HG03521 (cell line): ENCODE measurements at regions not wholly inside any gene's neighbourhood (a gene's known extent, or its start where the extent isn't known, plus 50 kb on each side); places are given as distances from the start of the nearest gene placed in this dataset.

Experiments used
- ATAC-seq: cut with Tn5 transposase; IDR thresholded peaks from one replicate; pipeline ENCODE4 v1.9.1; 2021; ENCODE audit warnings: mild to moderate bottlenecking, moderate library complexity; ENCODE audit not compliant: unreplicated experiment

- no peak for ATAC-seq
Measured at GRCh38 chr10:129274748-129275474, 192.1 kb upstream of the MGMT start.

- no peak for ATAC-seq
Measured at GRCh38 chr10:129275886-129276285, 191.2 kb upstream of the MGMT start.

GRCh38 chr10:129277084-129277483 is 190.0 kb upstream of the MGMT start:
- no peak for ATAC-seq

GRCh38 chr10:129277841-129278240 is 189.2 kb upstream of the MGMT start:
- ATAC-seq, result no peak

GRCh38 chr10:129278686-129279085 is 188.4 kb upstream of the MGMT start:
- ATAC-seq, result no peak

GRCh38 chr10:129279446-129280154 is 187.4 kb upstream of the MGMT start:
- ATAC-seq, result no peak

- no peak for ATAC-seq
Measured at GRCh38 chr10:129280155-129280502, 186.9 kb upstream of the MGMT start.

GRCh38 chr10:129280908-129281586 is 186.0 kb upstream of the MGMT start:
- ATAC-seq, result no peak

GRCh38 chr10:129285459-129285858 is 181.6 kb upstream of the MGMT start:
- no peak for ATAC-seq

GRCh38 chr10:129288999-129289584 is 177.9 kb upstream of the MGMT start:
- no peak for ATAC-seq

GRCh38 chr10:129293991-129294700 is 172.9 kb upstream of the MGMT start:
- ATAC-seq, result no peak

- no peak for ATAC-seq
Measured at GRCh38 chr10:129294944-129295343, 172.1 kb upstream of the MGMT start.

GRCh38 chr10:129305046-129305445 is 162.0 kb upstream of the MGMT start:
- ATAC-seq, result no peak

GRCh38 chr10:129307141-129307540 is 159.9 kb upstream of the MGMT start:
- ATAC-seq, result no peak

- ATAC-seq, result no peak
Measured at GRCh38 chr10:129308953-129309564, 158.0 kb upstream of the MGMT start.

- no peak for ATAC-seq
Measured at GRCh38 chr10:129309565-129309964, 157.5 kb upstream of the MGMT start.

GRCh38 chr10:129310881-129311280 is 156.2 kb upstream of the MGMT start:
- no peak for ATAC-seq

GRCh38 chr10:129319934-129320333 is 147.1 kb upstream of the MGMT start:
- no peak for ATAC-seq

GRCh38 chr10:129320340-129320739 is 146.7 kb upstream of the MGMT start:
- ATAC-seq, result no peak

GRCh38 chr10:129321727-129322126 is 145.3 kb upstream of the MGMT start:
- no peak for ATAC-seq
